CD8-positive, alpha-beta memory T cell (primary cell): ENCODE measurements at regions not wholly inside any gene's neighbourhood (a gene's known extent, or its start where the extent isn't known, plus 50 kb on each side); places are given as distances from the start of the nearest gene placed in this dataset.

Experiments
- CTCF ChIA-PET: fragments of 350-600 bp; sonication (Branson Sonifier 250); formaldehyde crosslinking; loops from one replicate; lab custom pipeline; 2021; ENCODE audit warnings: antibody characterized with exemption; lab: Charles Lee
- POLR2A ChIA-PET: fragments of 350-600 bp; sonication (Branson Sonifier 250); formaldehyde crosslinking; loops from one replicate; lab custom pipeline; 2021; ENCODE audit warnings: antibody characterized with exemption; lab: Charles Lee
- DNase-seq, 5 donors: peaks; one replicate each; pipeline versions ENCODE4 v3.0.0 to v3.0.0-alpha.2; 2020 to 2022; ENCODE audit warnings: mixed read lengths in 1 of 5
- H3K27ac ChIP-seq: one replicate; pipeline ENCODE4 v1.7.0; 2013; ENCODE audit warnings: low read depth, mild to moderate bottlenecking, low read length, moderate library complexity
- H3K27me3 ChIP-seq: 2 replicates; pipeline ENCODE4 v1.7.0; 2013; ENCODE audit warnings: low read length, mild to moderate bottlenecking; ENCODE audit not compliant: insufficient read depth, poor library complexity, severe bottlenecking
- H3K36me3 ChIP-seq: 2 replicates; pipeline ENCODE4 v1.7.0; 2013; ENCODE audit warnings: mild to moderate bottlenecking, low read length, moderate library complexity; ENCODE audit not compliant: insufficient read depth
- H3K4me1 ChIP-seq: 2 replicates; pipeline ENCODE4 v1.7.0; 2013; ENCODE audit warnings: mild to moderate bottlenecking, low read length, moderate library complexity; ENCODE audit not compliant: insufficient read depth
- H3K4me3 ChIP-seq: 2 replicates; pipeline ENCODE4 v1.7.0; 2013; ENCODE audit warnings: mild to moderate bottlenecking, low read length
- H3K9me3 ChIP-seq: 2 replicates; pipeline ENCODE4 v1.7.0; 2013; ENCODE audit warnings: mild to moderate bottlenecking, low read length
- H3K27ac Mint-ChIP-seq, 8 donors: one replicate each; pipeline ENCODE4 v1.8.0; 2020 to 2021; ENCODE audit warnings: mixed read lengths in 8 of 8, mild to moderate bottlenecking in 6 of 8, inconsistent platforms in 3 of 8, moderate library complexity in 3 of 8
- H3K27me3 Mint-ChIP-seq, 2 donors: one replicate each; pipeline ENCODE4 v1.8.0; 2020 to 2021; ENCODE audit warnings: mixed read lengths in 2 of 2, mild to moderate bottlenecking in 1 of 2, moderate library complexity in 1 of 2
- H3K36me3 Mint-ChIP-seq, 3 donors: one replicate each; pipeline ENCODE4 v1.8.0; 2020 to 2021; ENCODE audit warnings: mixed read lengths in 3 of 3, inconsistent platforms in 1 of 3, mild to moderate bottlenecking in 1 of 3
- H3K4me1 Mint-ChIP-seq, 3 donors: one replicate each; pipeline ENCODE4 v1.8.0; 2020 to 2021; ENCODE audit warnings: mixed read lengths in 3 of 3, inconsistent platforms in 1 of 3, mild to moderate bottlenecking in 1 of 3
- H3K4me3 Mint-ChIP-seq, 7 donors: one replicate each; pipeline ENCODE4 v1.8.0; 2020 to 2021; ENCODE audit warnings: mixed read lengths in 7 of 7, mild to moderate bottlenecking in 6 of 7, moderate library complexity in 4 of 7, inconsistent platforms in 2 of 7
- H3K9me3 Mint-ChIP-seq, 5 donors: one replicate each; pipeline ENCODE4 v1.8.0; 2020 to 2022; ENCODE audit warnings: mixed read lengths in 5 of 5, mild to moderate bottlenecking in 3 of 5, moderate library complexity in 2 of 5, inconsistent platforms in 1 of 5

GRCh38 chr5:74576941-74577456 is 63.5 kb downstream of the ENC1 start:
- H3K4me3 Mint-ChIP-seq = peak overlapping the region; percentile 41 to 89 (median 81)
- H3K36me3 ChIP-seq = no peaks in the 10 kb centered on the region
- H3K4me3 ChIP-seq = peak overlapping the region; percentile 28
- peak in 1 of 5 donors; percentile 11 for DNase-seq
- CTCF ChIA-PET = interaction anchor here (0.9 kb wide), 1 partner anchor 63 kb away, joined by 4 read pairs; the partner anchor contains the start of gene ENC1
- no peaks in the 10 kb centered on the region for H3K27me3 ChIP-seq
- peak overlapping the region; percentile 21 to 94 (median 84) for H3K27ac Mint-ChIP-seq
- H3K27ac ChIP-seq = no peak overlapping the region
- H3K4me1 ChIP-seq = peaks cover 40% of the 10 kb centered on the region
- no peaks in the 10 kb centered on the region for H3K9me3 Mint-ChIP-seq
- H3K9me3 ChIP-seq = no peaks in the 10 kb centered on the region
- H3K4me1 Mint-ChIP-seq = peaks cover 32 to 45% (median 42%) of the 10 kb centered on the region in 3 donors
- H3K36me3 Mint-ChIP-seq = peaks cover 0 to 4% (median 1%) of the 10 kb centered on the region in 3 donors
- peaks cover 0 to 4% of the 10 kb centered on the region in 2 donors for H3K27me3 Mint-ChIP-seq
- POLR2A ChIA-PET = no interaction called here

GRCh38 chr5:74575741-74576538 is 64.6 kb downstream of the ENC1 start:
- H3K36me3 Mint-ChIP-seq = peaks cover 0 to 4% (median 1%) of the 10 kb centered on the region in 3 donors
- ChIA-PET POLR2A (no interaction called here), CTCF (interaction anchor here (0.9 kb wide), 1 partner anchor 64 kb away, joined by 4 read pairs; the partner anchor contains the start of gene ENC1)
- H3K27me3 Mint-ChIP-seq = peaks cover 0 to 4% of the 10 kb centered on the region in 2 donors
- H3K27ac Mint-ChIP-seq = peak overlapping the region in 7 of 8 donors; percentile 3 to 87 (median 73)
- H3K27me3 ChIP-seq = no peaks in the 10 kb centered on the region
- H3K27ac ChIP-seq = no peak overlapping the region
- DNase-seq = no peak
- H3K36me3 ChIP-seq = no peaks in the 10 kb centered on the region
- H3K4me1 ChIP-seq = peaks cover 40% of the 10 kb centered on the region
- no peaks in the 10 kb centered on the region for H3K9me3 Mint-ChIP-seq
- no peaks in the 10 kb centered on the region for H3K9me3 ChIP-seq
- H3K4me1 Mint-ChIP-seq = peaks cover 32 to 54% (median 42%) of the 10 kb centered on the region in 3 donors
- peak overlapping the region; percentile 24 to 84 (median 51) for H3K4me3 Mint-ChIP-seq
- no peak overlapping the region for H3K4me3 ChIP-seq

DNA sequence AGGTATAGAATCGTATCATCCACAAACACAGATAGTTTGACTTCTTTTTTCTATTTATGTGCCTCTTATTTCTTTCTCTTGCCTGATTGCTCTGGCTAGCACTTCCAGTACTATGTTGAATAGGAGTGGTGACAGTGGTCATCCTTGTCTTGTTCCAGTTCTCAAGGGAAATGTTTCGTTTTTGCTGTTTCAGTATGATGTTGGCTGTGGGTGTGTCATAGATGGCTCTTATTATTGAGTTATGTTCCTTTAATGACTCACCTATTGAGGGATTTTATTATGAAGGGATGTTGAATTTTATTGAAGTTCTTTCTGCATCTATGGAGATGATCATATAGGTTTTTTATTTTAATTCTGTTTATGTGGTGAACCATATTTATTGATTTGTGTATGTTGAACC is 70.3 kb downstream of the ENC1 start:
- H3K4me1 Mint-ChIP-seq = peaks cover 0 to 9% (median 0%) of the 10 kb centered on the region in 3 donors
- no peak for DNase-seq
- Histone ChIP-seq H3K4me1 (no peaks in the 10 kb centered on the region), H3K9me3 (no peaks in the 10 kb centered on the region), H3K27me3 (no peaks in the 10 kb centered on the region), H3K27ac (no peak overlapping the region), H3K36me3 (no peaks in the 10 kb centered on the region), H3K4me3 (no peak overlapping the region)
- no peaks in the 10 kb centered on the region for H3K27me3 Mint-ChIP-seq
- no peak overlapping the region for H3K27ac Mint-ChIP-seq
- H3K36me3 Mint-ChIP-seq = no peaks in the 10 kb centered on the region
- ChIA-PET CTCF (no interaction called here), POLR2A (no interaction called here)
- H3K9me3 Mint-ChIP-seq = peaks cover 0 to 8% (median 0%) of the 10 kb centered on the region in 5 donors
- no peak overlapping the region for H3K4me3 Mint-ChIP-seq

DNA sequence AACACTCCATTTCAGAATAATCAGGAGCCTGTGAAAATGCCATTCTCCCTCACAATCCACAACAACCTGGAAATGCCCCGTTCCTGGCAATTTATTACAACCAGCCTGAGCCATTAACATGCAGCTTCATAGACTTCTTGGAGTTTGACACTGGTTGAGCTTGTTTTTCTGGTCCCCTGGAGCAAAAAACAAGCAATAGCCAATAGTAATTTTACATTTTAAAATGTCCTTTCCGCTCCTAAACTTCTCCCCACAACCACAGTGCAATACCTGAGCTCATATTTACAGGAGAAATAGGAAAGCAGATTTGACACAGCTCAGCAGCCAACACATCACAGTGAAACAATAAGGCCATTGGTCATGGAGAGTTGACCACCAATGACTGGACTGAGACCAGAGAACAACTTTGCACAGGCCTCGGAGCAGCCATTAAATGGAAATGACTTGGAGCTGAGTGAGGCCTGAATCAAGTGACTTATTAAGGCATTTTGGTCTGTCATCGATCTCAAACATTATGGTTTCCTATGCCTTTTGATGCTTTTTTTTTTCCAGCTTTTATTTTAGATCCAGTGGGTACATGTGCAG is 73.0 kb downstream of the ENC1 start:
- H3K9me3 ChIP-seq = no peaks in the 10 kb centered on the region
- H3K36me3 Mint-ChIP-seq = no peaks in the 10 kb centered on the region
- no peak overlapping the region for H3K27ac ChIP-seq
- ChIA-PET POLR2A (no interaction called here), CTCF (interaction anchor here (1.5 kb wide), 1 partner anchor 73 kb away, joined by 4 read pairs; the partner anchor contains the start of gene ENC1)
- H3K4me3 Mint-ChIP-seq = no peak overlapping the region
- H3K4me3 ChIP-seq = no peak overlapping the region
- no peaks in the 10 kb centered on the region for H3K4me1 ChIP-seq
- H3K9me3 Mint-ChIP-seq = peaks cover 0 to 8% (median 0%) of the 10 kb centered on the region in 5 donors
- no peak for DNase-seq
- no peaks in the 10 kb centered on the region for H3K27me3 ChIP-seq
- H3K36me3 ChIP-seq = no peaks in the 10 kb centered on the region
- peaks cover 0 to 9% (median 0%) of the 10 kb centered on the region in 3 donors for H3K4me1 Mint-ChIP-seq
- no peaks in the 10 kb centered on the region for H3K27me3 Mint-ChIP-seq
- no peak overlapping the region for H3K27ac Mint-ChIP-seq

- Mint-ChIP-seq H3K27me3 (peaks cover 3 to 11% of the 10 kb centered on the region in 2 donors), H3K4me3 (no peak overlapping the region), H3K9me3 (no peaks in the 10 kb centered on the region), H3K36me3 (peaks cover 0 to 3% (median 0%) of the 10 kb centered on the region in 3 donors), H3K27ac (no peak overlapping the region), H3K4me1 (no peaks in the 10 kb centered on the region)
- POLR2A ChIA-PET = no interaction called here
- no peaks in the 10 kb centered on the region for H3K4me1 ChIP-seq
- no peaks in the 10 kb centered on the region for H3K36me3 ChIP-seq
- no peaks in the 10 kb centered on the region for H3K9me3 ChIP-seq
- CTCF ChIA-PET = no interaction called here
- H3K27me3 ChIP-seq = no peaks in the 10 kb centered on the region
- no peak for DNase-seq
- no peak overlapping the region for H3K27ac ChIP-seq
- no peak overlapping the region for H3K4me3 ChIP-seq
Observed at GRCh38 chr5:74562122-74562521, 78.4 kb downstream of the ENC1 start.

- Histone ChIP-seq H3K4me3 (no peak overlapping the region), H3K4me1 (no peaks in the 10 kb centered on the region), H3K9me3 (no peaks in the 10 kb centered on the region), H3K27ac (no peak overlapping the region), H3K27me3 (no peaks in the 10 kb centered on the region), H3K36me3 (no peaks in the 10 kb centered on the region)
- Mint-ChIP-seq H3K9me3 (no peaks in the 10 kb centered on the region), H3K4me1 (no peaks in the 10 kb centered on the region), H3K36me3 (peaks cover 0 to 3% (median 0%) of the 10 kb centered on the region in 3 donors), H3K4me3 (no peak overlapping the region), H3K27ac (no peak overlapping the region), H3K27me3 (peaks cover 3 to 11% of the 10 kb centered on the region in 2 donors)
- ChIA-PET CTCF (no interaction called here), POLR2A (no interaction called here)
- no peak for DNase-seq
Observed at GRCh38 chr5:74560245-74560644, 80.3 kb downstream of the ENC1 start.

GRCh38 chr5:74556631-74557595 is 83.6 kb downstream of the ENC1 start:
- H3K27ac Mint-ChIP-seq = no peak overlapping the region
- H3K27ac ChIP-seq = no peak overlapping the region
- CTCF ChIA-PET = no interaction called here
- H3K36me3 Mint-ChIP-seq = peaks cover 0 to 3% (median 0%) of the 10 kb centered on the region in 3 donors
- peaks cover 6 to 8% of the 10 kb centered on the region in 2 donors for H3K27me3 Mint-ChIP-seq
- no peak overlapping the region for H3K4me3 Mint-ChIP-seq
- H3K36me3 ChIP-seq = no peaks in the 10 kb centered on the region
- DNase-seq = no peak
- H3K9me3 Mint-ChIP-seq = no peaks in the 10 kb centered on the region
- POLR2A ChIA-PET = no interaction called here
- H3K4me1 ChIP-seq = no peaks in the 10 kb centered on the region
- no peaks in the 10 kb centered on the region for H3K27me3 ChIP-seq
- H3K4me3 ChIP-seq = no peak overlapping the region
- no peaks in the 10 kb centered on the region for H3K4me1 Mint-ChIP-seq
- no peaks in the 10 kb centered on the region for H3K9me3 ChIP-seq
